ENCODE measurements at regions not wholly inside any gene's neighbourhood (a gene's known extent, or its start where the extent isn't known, plus 50 kb on each side); places are given as distances from the start of the nearest gene placed in this dataset.

DNA sequence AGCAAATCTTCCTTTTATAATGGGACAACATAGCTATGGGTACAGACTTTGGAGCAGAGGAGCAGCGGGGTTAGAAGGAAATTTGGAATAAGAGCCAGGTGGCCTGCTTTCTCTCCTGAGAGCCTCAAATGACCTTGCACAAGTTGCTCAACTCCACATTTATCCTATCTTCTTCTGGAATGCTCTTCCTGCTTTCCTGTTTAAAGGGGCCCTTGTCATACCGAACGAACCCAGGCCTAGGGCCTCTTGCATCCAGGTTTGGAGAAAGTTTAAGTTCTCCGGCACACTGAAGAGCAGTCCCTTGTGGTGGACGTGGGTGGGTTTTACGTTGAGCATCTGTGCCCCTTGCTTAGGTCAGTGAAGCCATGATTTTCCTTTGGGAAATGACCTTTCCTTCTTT is 197.9 kb upstream of the NR3C1 start:
- Histone ChIP-seq H3K4me2 (no peak overlapping the region), H3K36me3 (ENCODE audit: low read depth) (no peaks in the 10 kb centered on the region), H2AFZ (no peak overlapping the region), H3K4me3 (no peak overlapping the region), H3K79me2 (ENCODE audit: low read depth) (no peaks in the 10 kb centered on the region), H3K27ac (no peak overlapping the region), H3K9me2 (ENCODE audit: insufficient read depth) (no peaks in the 10 kb centered on the region), H3K9me3 (ENCODE audit: insufficient read depth, low read depth) (no peaks in the 10 kb centered on the region), H3F3A (ENCODE audit: insufficient read depth, low read depth) (peaks cover 10% of the 10 kb centered on the region; the same call in 1 of the 2 replicates), H4K20me1 (ENCODE audit: insufficient read depth) (no peaks in the 10 kb centered on the region), H3K4me1 (replicated peaks; ENCODE audit: insufficient read depth) (peaks cover 9% of the 10 kb centered on the region), H3K27me3 (ENCODE audit: insufficient read depth, low read depth) (no peaks in the 10 kb centered on the region)
- ChIA-PET CTCF (no interaction called here), POLR2A (ENCODE audit: unreplicated experiment) (no interaction called here)
- no TSS peak for BruUV-seq (replicated peaks)
- no peak for TF ChIP-seq EZH2 (IDR thresholded peaks at IDR 0.05; ENCODE audit: low read depth)
- TF ChIP-seq, protein P1, sequence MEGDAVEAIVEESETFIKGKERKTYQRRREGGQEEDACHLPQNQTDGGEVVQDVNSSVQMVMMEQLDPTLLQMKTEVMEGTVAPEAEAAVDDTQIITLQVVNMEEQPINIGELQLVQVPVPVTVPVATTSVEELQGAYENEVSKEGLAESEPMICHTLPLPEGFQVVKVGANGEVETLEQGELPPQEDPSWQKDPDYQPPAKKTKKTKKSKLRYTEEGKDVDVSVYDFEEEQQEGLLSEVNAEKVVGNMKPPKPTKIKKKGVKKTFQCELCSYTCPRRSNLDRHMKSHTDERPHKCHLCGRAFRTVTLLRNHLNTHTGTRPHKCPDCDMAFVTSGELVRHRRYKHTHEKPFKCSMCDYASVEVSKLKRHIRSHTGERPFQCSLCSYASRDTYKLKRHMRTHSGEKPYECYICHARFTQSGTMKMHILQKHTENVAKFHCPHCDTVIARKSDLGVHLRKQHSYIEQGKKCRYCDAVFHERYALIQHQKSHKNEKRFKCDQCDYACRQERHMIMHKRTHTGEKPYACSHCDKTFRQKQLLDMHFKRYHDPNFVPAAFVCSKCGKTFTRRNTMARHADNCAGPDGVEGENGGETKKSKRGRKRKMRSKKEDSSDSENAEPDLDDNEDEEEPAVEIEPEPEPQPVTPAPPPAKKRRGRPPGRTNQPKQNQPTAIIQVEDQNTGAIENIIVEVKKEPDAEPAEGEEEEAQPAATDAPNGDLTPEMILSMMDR (conservative IDR thresholded peaks at IDR 0.05) = no peak
- DNase-seq = no peak
- intact Hi-C loops (cut with micrococcal nuclease; ENCODE audit: unreplicated experiment) = no loop called here

DNA sequence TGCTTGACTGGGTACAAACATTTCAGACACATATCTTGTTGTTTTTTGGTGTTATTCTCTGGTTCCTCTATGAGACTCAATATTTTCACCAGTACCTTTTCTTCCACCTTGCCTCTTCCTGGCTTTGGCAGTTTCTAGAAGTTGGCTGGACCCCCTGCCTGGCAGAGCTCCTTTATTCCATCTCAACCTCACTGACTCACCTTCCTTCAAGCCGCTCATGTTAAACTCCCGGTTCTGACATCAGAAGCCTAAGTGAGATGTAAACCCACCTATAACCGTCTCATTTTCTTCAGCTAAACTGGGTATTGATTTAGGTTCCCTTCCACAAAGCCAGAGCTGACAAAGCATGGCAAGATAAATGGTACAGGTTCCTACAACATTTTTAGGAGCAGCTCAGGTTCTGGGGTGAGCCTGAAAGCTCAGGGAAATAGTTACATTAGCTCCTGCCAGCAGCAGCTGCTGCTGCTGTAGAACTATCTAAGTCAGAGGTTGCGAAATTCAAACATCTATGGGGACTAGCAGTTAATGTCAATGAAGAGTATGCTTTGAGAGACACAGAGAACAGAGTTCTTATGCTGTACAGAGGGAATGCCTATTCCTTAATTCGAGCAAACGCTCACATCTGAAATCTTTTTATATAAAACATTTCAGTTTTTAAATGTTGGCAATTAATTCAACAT is 197.1 kb upstream of the NR3C1 start:
- H3F3A ChIP-seq (ENCODE audit: insufficient read depth, low read depth) = peaks cover 16% of the 10 kb centered on the region; the same call in 1 of the 2 replicates
- H3K36me3 ChIP-seq (ENCODE audit: low read depth) = no peaks in the 10 kb centered on the region
- H2AFZ ChIP-seq = no peak overlapping the region
- intact Hi-C loops (cut with micrococcal nuclease; ENCODE audit: unreplicated experiment) = no loop called here
- no peak for DNase-seq
- no TSS peak for BruUV-seq (replicated peaks)
- ChIA-PET POLR2A (ENCODE audit: unreplicated experiment) (no interaction called here), CTCF (interaction anchor here (0.6 kb wide), 1 partner anchor 566 kb away, joined by 3 read pairs; no protein-coding TSS in a partner anchor)
- H3K4me2 ChIP-seq = no peak overlapping the region
- no peaks in the 10 kb centered on the region for H3K79me2 ChIP-seq (ENCODE audit: low read depth)
- TF ChIP-seq, protein P1 (conservative IDR thresholded peaks at IDR 0.05) = no peak
- no peak for TF ChIP-seq EZH2 (IDR thresholded peaks at IDR 0.05; ENCODE audit: low read depth)
- H4K20me1 ChIP-seq (ENCODE audit: insufficient read depth) = no peaks in the 10 kb centered on the region
- no peaks in the 10 kb centered on the region for H3K9me3 ChIP-seq (ENCODE audit: insufficient read depth, low read depth)
- peaks cover 15% of the 10 kb centered on the region for H3K4me1 ChIP-seq (replicated peaks; ENCODE audit: insufficient read depth)
- no peak overlapping the region for H3K4me3 ChIP-seq
- H3K27me3 ChIP-seq (ENCODE audit: insufficient read depth, low read depth) = no peaks in the 10 kb centered on the region
- no peak overlapping the region for H3K27ac ChIP-seq
- H3K9me2 ChIP-seq (ENCODE audit: insufficient read depth) = no peaks in the 10 kb centered on the region

DNA sequence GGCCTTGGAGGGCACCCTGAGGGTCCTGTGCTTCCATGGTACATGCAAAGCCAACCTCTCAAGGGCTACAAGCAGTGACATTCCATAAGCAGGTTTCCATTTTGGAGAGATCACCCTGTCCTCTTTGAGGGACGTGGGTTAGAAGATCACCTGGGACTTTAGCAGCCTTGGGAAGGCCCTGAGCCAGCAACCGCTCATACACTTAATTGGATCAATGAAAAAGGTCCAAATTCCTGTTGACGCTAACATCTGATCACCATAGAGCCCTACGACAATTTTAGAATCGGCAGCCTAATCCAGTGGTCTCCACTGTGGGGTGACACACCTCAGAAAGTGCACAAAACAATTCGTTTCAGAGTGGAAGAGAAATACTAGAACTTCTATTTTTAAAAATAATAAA is 196.0 kb upstream of the NR3C1 start:
- BruUV-seq (replicated peaks) = no TSS peak
- TF ChIP-seq, protein P1 (conservative IDR thresholded peaks at IDR 0.05) = no peak
- no peak for TF ChIP-seq EZH2 (IDR thresholded peaks at IDR 0.05; ENCODE audit: low read depth)
- POLR2A ChIA-PET (ENCODE audit: unreplicated experiment) = no interaction called here

More for the DNA sequence above, 196.0 kb upstream of the NR3C1 start:
- no peaks in the 10 kb centered on the region for H4K20me1 ChIP-seq (ENCODE audit: insufficient read depth)
- H3K4me3 ChIP-seq = no peak overlapping the region
- no peak overlapping the region for H3K27ac ChIP-seq
- no peaks in the 10 kb centered on the region for H3K9me2 ChIP-seq (ENCODE audit: insufficient read depth)
- CTCF ChIA-PET = no interaction called here
- no peak for DNase-seq
- no peak overlapping the region for H3K4me2 ChIP-seq
- H3K27me3 ChIP-seq (ENCODE audit: insufficient read depth, low read depth) = no peaks in the 10 kb centered on the region
- H3K9me3 ChIP-seq (ENCODE audit: insufficient read depth, low read depth) = no peaks in the 10 kb centered on the region
- no peaks in the 10 kb centered on the region for H3K36me3 ChIP-seq (ENCODE audit: low read depth)
- peaks cover 26% of the 10 kb centered on the region for H3K4me1 ChIP-seq (replicated peaks; ENCODE audit: insufficient read depth)
- peaks cover 27% of the 10 kb centered on the region for H3F3A ChIP-seq (ENCODE audit: insufficient read depth, low read depth)
- no peaks in the 10 kb centered on the region for H3K79me2 ChIP-seq (ENCODE audit: low read depth)
- intact Hi-C loops (cut with micrococcal nuclease; ENCODE audit: unreplicated experiment) = loop anchor here (5.0 kb wide), 1 partner anchor 357 kb away; no protein-coding TSS in a partner anchor
- no peak overlapping the region for H2AFZ ChIP-seq

Measured in PC-9 (cell line).